ENCODE measurements at regions not wholly inside any gene's neighbourhood (a gene's known extent, or its start where the extent isn't known, plus 50 kb on each side); places are given as distances from the start of the nearest gene placed in this dataset.

- no peak for DNase-seq (ENCODE audit: extremely low read depth, insufficient read length)
- H3K4me3 ChIP-seq (replicated peaks; ENCODE audit: low read depth, low read length): no peak overlapping the region
- H3K36me3 ChIP-seq (ENCODE audit: control insufficient read depth, insufficient read depth, low read length): no peaks in the 10 kb centered on the region
- TF ChIP-seq CTCF (IDR thresholded peaks at IDR 0.05; ENCODE audit: insufficient read depth, low read length, poor library complexity, severe bottlenecking): no peak
- H3K27me3 ChIP-seq (replicated peaks; ENCODE audit: control insufficient read depth, insufficient read depth, low read length): no peaks in the 10 kb centered on the region
Measured at GRCh38 chr20:11027224-11027623, 353.4 kb upstream of the JAG1 start.

DNA sequence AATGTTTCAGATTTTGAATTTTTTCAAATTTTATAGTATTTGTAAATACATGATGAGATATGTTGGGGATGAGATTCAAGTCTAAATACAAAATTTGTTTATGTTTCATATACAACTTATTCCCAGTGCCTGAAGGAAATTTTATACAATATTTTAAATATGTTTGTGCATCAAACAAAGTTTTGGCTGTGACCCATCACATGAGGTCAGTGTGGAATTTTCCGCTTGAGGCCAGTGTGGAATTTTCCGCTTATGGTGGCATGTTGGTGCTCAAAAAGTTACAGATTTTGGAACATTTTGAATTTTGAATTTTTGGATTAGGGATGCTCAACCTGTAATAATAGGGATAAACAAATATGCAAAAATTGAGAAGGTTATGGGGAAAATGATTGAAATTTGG, 356.6 kb upstream of the JAG1 start:
- H3K4me3 ChIP-seq (replicated peaks; ENCODE audit: low read depth, low read length): no peak overlapping the region
- H3K27me3 ChIP-seq (replicated peaks; ENCODE audit: control insufficient read depth, insufficient read depth, low read length): no peaks in the 10 kb centered on the region
- no peaks in the 10 kb centered on the region for H3K36me3 ChIP-seq (ENCODE audit: control insufficient read depth, insufficient read depth, low read length)
- no peak for TF ChIP-seq CTCF (IDR thresholded peaks at IDR 0.05; ENCODE audit: insufficient read depth, low read length, poor library complexity, severe bottlenecking)
- no peak for DNase-seq (ENCODE audit: extremely low read depth, insufficient read length)

DNA sequence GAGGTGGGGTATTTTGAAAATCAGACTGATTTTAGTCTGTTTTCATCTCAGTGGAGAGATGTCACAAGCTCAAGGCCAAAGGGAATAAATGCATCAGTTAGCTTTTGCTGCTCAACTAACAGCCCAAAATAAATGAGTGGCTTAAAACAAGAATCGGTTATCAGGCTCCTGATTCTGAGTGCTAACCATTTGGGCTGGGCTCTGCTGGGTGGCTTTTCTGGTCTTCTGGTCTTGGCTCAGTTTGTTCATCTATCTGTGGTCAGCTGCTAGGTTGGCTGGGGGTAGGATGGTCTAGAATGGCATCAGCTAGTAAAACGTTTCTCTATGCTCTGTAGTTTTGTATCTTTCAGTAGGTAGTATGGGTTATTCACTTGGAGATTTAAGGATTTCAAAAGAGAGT, 357.5 kb upstream of the JAG1 start:
- no peaks in the 10 kb centered on the region for H3K27me3 ChIP-seq (replicated peaks; ENCODE audit: control insufficient read depth, insufficient read depth, low read length)
- H3K4me3 ChIP-seq (replicated peaks; ENCODE audit: low read depth, low read length): no peak overlapping the region
- DNase-seq (ENCODE audit: extremely low read depth, insufficient read length): no peak
- TF ChIP-seq CTCF (IDR thresholded peaks at IDR 0.05; ENCODE audit: insufficient read depth, low read length, poor library complexity, severe bottlenecking): no peak
- H3K36me3 ChIP-seq (ENCODE audit: control insufficient read depth, insufficient read depth, low read length): no peaks in the 10 kb centered on the region

GRCh38 chr20:11032611-11033010, 358.8 kb upstream of the JAG1 start:
- TF ChIP-seq CTCF (IDR thresholded peaks at IDR 0.05; ENCODE audit: insufficient read depth, low read length, poor library complexity, severe bottlenecking): no peak
- Histone ChIP-seq H3K36me3 (ENCODE audit: control insufficient read depth, insufficient read depth, low read length) (no peaks in the 10 kb centered on the region), H3K27me3 (replicated peaks; ENCODE audit: control insufficient read depth, insufficient read depth, low read length) (no peaks in the 10 kb centered on the region), H3K4me3 (replicated peaks; ENCODE audit: low read depth, low read length) (no peak overlapping the region)
- no peak for DNase-seq (ENCODE audit: extremely low read depth, insufficient read length)

DNA sequence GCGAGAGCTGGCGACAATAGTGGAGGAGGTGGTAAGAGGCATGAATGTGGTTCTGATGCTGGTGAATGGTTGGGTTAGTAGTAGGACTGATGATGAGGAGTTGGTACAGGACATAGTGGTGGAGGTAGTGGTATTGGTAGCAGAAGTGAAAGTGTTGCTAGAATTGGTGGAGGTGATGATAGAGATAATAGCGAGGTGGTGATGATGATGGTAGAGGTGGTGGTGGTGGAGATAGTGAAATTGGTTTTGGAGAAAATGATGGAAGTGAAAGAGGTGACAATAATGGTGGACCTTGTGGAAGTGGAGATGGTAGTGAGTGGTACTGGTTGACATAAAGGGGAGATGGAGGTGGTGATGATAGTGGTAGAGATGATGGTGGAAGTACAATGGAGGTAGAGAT, 360.2 kb upstream of the JAG1 start:
- Histone ChIP-seq H3K36me3 (ENCODE audit: control insufficient read depth, insufficient read depth, low read length) (no peaks in the 10 kb centered on the region), H3K27me3 (replicated peaks; ENCODE audit: control insufficient read depth, insufficient read depth, low read length) (no peaks in the 10 kb centered on the region; the same call in 1 of the 2 replicates), H3K4me3 (replicated peaks; ENCODE audit: low read depth, low read length) (no peak overlapping the region)
- no peak for TF ChIP-seq CTCF (IDR thresholded peaks at IDR 0.05; ENCODE audit: insufficient read depth, low read length, poor library complexity, severe bottlenecking)
- no peak for DNase-seq (ENCODE audit: extremely low read depth, insufficient read length)

DNA sequence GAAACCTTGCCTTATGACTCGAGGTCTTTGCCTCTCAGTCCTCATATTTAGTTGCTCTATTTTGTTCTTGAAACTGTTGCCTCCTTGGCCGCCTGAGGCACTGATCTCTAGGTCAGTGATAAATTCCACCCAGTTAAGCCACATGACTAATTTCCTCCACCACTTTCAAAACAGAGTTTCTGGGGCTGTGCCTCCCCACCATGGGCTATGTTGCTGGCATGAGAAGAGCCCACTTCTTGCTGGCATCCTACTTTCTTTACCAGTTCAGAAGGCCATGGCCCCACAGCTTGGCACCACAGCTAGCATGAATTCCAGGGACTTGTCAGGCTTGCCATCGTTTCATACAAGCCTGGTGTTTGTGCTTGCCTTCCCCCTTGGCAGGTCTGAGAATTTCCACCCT, 361.4 kb upstream of the JAG1 start:
- no peaks in the 10 kb centered on the region for H3K36me3 ChIP-seq (ENCODE audit: control insufficient read depth, insufficient read depth, low read length)
- DNase-seq (ENCODE audit: extremely low read depth, insufficient read length): no peak
- H3K4me3 ChIP-seq (replicated peaks; ENCODE audit: low read depth, low read length): no peak overlapping the region
- no peaks in the 10 kb centered on the region; the same call in 1 of the 2 replicates for H3K27me3 ChIP-seq (replicated peaks; ENCODE audit: control insufficient read depth, insufficient read depth, low read length)
- no peak for TF ChIP-seq CTCF (IDR thresholded peaks at IDR 0.05; ENCODE audit: insufficient read depth, low read length, poor library complexity, severe bottlenecking)
